ENCODE measurements at regions not wholly inside any gene's neighbourhood (a gene's known extent, or its start where the extent isn't known, plus 50 kb on each side); places are given as distances from the start of the nearest gene placed in this dataset.

DNA sequence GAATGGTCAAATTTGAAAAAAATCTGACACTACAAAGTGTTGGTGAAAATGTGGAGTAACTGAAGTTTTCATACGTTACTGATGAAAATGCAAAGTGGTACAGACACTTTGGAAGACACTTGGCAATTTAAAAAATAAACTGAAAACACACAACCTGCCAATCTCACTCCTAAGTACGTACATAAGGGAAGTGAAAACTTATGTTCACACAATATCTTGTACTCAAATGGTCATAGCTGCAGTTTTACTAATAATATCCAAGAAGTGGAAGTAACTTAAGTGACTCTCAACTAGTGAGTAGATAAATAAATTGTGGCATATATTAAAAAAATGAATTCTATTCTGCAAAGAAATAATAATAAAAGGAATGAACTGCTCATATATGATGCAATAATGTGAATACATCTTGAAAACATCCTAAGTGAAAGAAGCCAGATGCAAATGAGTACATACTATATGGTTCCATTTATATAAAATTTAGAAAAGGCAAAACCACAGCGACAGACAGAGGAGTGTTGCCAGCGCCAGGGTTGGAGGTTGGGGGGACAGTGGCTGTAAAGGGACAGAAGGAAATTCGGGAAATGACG, 198.2 kb downstream of the ERMARD start:
- no peaks in the 10 kb centered on the region for H3K4me1 ChIP-seq
- H3K36me3 ChIP-seq, result no peaks in the 10 kb centered on the region
- TF ChIP-seq CTCF (IDR thresholded peaks at IDR 0.05), result no peak
- TF ChIP-seq POLR2A (IDR thresholded peaks at IDR 0.05), result no peak
- H3K27ac ChIP-seq, result no peak overlapping the region
- H3K9me3 ChIP-seq, result peaks cover 0 to 2% (median 0%) of the 10 kb centered on the region in 12 donors
- no peak overlapping the region for H3K4me3 ChIP-seq
- WGBS, 4 donors, result 83 to 89% (median 85%) methylated on average over 6 of the region's 6 CpGs
- ATAC-seq (no peak), DNase-seq (no peak)
- no peaks in the 10 kb centered on the region for H3K27me3 ChIP-seq
- intact Hi-C loops (cut with DNase I), result loop anchor here in 2 of 10 donors (10.0 kb wide), 2 partner anchors 565 to 575 kb away; no protein-coding TSS in a partner anchor

DNA sequence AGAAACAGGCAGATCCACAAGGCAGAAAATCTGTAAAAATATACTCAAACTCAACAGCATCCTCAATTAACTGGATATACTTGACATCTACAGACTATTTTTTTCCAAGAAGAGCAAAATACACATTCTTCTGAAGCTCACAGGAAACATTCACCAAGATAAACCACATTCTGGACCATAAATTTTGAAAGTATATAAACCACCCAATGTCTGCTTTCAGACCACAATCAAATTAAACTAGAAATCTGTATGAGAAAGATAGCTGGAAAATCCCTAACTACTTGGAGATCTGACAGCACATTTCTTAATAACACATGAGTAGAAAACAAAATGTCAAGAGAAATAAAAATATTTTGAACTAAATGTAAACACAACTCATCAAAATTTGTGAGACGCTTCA, 195.5 kb downstream of the ERMARD start:
- peaks cover 0 to 17% (median 9%) of the 10 kb centered on the region in 12 donors for H3K9me3 ChIP-seq
- H3K36me3 ChIP-seq, result no peaks in the 10 kb centered on the region
- peaks cover 0 to 4% (median 0%) of the 10 kb centered on the region in 9 donors for H3K27me3 ChIP-seq
- no peak overlapping the region for H3K27ac ChIP-seq
- WGBS, 4 donors, result 85 to 89% (median 87%) methylated on average over 1 of the region's 1 CpG
- intact Hi-C loops (cut with DNase I), result no loop called here
- ATAC-seq (no peak), DNase-seq (no peak)
- no peak overlapping the region for H3K4me3 ChIP-seq
- TF ChIP-seq CTCF (IDR thresholded peaks at IDR 0.05) (no peak), POLR2A (IDR thresholded peaks at IDR 0.05) (no peak)
- no peaks in the 10 kb centered on the region for H3K4me1 ChIP-seq

DNA sequence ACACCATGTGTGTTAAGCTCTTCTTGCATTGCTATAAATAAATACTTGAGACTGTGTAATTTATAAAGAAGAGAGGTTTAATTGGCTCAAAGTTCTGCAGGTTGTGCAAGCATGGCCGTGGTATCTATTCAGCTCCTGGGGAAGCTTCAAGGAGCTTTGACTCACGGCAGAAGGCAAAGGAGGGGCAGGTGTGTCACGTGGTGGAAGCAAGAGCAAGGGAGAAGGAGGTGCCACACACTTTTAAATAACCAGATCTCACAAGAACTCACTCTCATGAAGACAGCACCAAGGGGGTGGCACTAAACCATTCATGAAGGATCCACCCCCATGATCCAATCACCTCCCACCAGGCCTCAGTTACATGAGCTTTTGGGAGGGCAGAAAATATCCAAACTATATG, 193.7 kb downstream of the ERMARD start:
- DNase-seq (no peak), ATAC-seq (no peak)
- Histone ChIP-seq H3K4me1 (no peaks in the 10 kb centered on the region), H3K36me3 (no peaks in the 10 kb centered on the region), H3K27ac (no peak overlapping the region), H3K9me3 (peaks cover 0 to 17% (median 9%) of the 10 kb centered on the region in 12 donors), H3K27me3 (peaks cover 0 to 5% (median 0%) of the 10 kb centered on the region in 9 donors), H3K4me3 (no peak overlapping the region)
- TF ChIP-seq POLR2A (IDR thresholded peaks at IDR 0.05) (no peak), CTCF (IDR thresholded peaks at IDR 0.05) (no peak)
- WGBS, 4 donors, result 59 to 63% (median 61%) methylated on average over 3 of the region's 3 CpGs
- intact Hi-C loops (cut with DNase I), result no loop called here

- Histone ChIP-seq H3K36me3 (no peaks in the 10 kb centered on the region), H3K9me3 (peaks cover 0 to 17% (median 9%) of the 10 kb centered on the region in 12 donors), H3K4me1 (no peaks in the 10 kb centered on the region), H3K27ac (no peak overlapping the region), H3K27me3 (peaks cover 0 to 11% (median 0%) of the 10 kb centered on the region in 9 donors), H3K4me3 (no peak overlapping the region)
- DNase-seq (no peak), ATAC-seq (no peak)
- no peak for TF ChIP-seq CTCF (IDR thresholded peaks at IDR 0.05)
- intact Hi-C loops (cut with DNase I), result no loop called here
Measured at GRCh38 chr6:169944415-169944814, 193.0 kb downstream of the ERMARD start.
